WTC11 (cell line): ENCODE measurements at regions not wholly inside any gene's neighbourhood (a gene's known extent, or its start where the extent isn't known, plus 50 kb on each side); places are given as distances from the start of the nearest gene placed in this dataset.
A peak's percentile ranks its signal among the peaks of the same experiment; 100 is the strongest.

Experiments
- ATAC-seq: fragments of 200-7000 bp; cut with Tn5 transposase; 2 replicates; pipeline ENCODE4 v1.10.0; 2021; ENCODE audit warnings: mild to moderate bottlenecking, moderate library complexity
- CTCF ChIA-PET: fragments of 300-600 bp; sonication (Branson Sonifier 250); formaldehyde crosslinking; loops from one replicate; lab custom pipeline; 2021; ENCODE audit warnings: antibody characterized with exemption; lab: Charles Lee
- POLR2A ChIA-PET: fragments of 350-600 bp; sonication (Branson Sonifier 250); formaldehyde crosslinking; loops from one replicate; lab custom pipeline; 2021; ENCODE audit warnings: antibody characterized with exemption; lab: Charles Lee
- DNase-seq: peaks from one replicate; pipeline ENCODE4 v3.0.0; 2021; ENCODE audit warnings: low spot score
- H3K27ac Mint-ChIP-seq: 2 replicates; pipeline ENCODE4 v1.8.0; 2021; ENCODE audit warnings: mixed read lengths
- H3K27me3 Mint-ChIP-seq: 2 replicates; pipeline ENCODE4 v1.8.0; 2021; ENCODE audit warnings: low read depth, mild to moderate bottlenecking, moderate library complexity, mixed read lengths
- H3K36me3 Mint-ChIP-seq: 2 replicates; pipeline ENCODE4 v1.8.0; 2021; ENCODE audit warnings: mixed read lengths
- H3K4me1 Mint-ChIP-seq: 2 replicates; pipeline ENCODE4 v1.8.0; 2022; ENCODE audit warnings: mixed read lengths
- H3K4me3 Mint-ChIP-seq: 2 replicates; pipeline ENCODE4 v1.8.0; 2021; ENCODE audit warnings: mild to moderate bottlenecking, moderate library complexity, mixed read lengths
- H3K9me3 Mint-ChIP-seq: 2 replicates; pipeline ENCODE4 v1.8.0; 2021; ENCODE audit warnings: mixed read lengths
- CREM ChIP-seq: sonication (generic); formaldehyde crosslinking; IDR thresholded peaks from 2 replicates; pipeline ENCODE4 v1.8.1; 2022; ENCODE audit warnings: mild to moderate bottlenecking, missing genetic modification reagents, moderate library complexity
- ELF4 ChIP-seq: sonication (generic); formaldehyde crosslinking; IDR thresholded peaks from 2 replicates; pipeline ENCODE4 v1.8.1; 2022; ENCODE audit warnings: low read depth, mild to moderate bottlenecking, moderate library complexity, missing genetic modification reagents
- EMX1 ChIP-seq: fragments of 250-450 bp; sonication (Bioruptor Pico); IDR thresholded peaks from 2 replicates; pipeline ENCODE4 v1.8.0; 2021; ENCODE audit warnings: mild to moderate bottlenecking
- ESRRA ChIP-seq: sonication (generic); formaldehyde crosslinking; IDR thresholded peaks from 2 replicates; pipeline ENCODE4 v1.8.1; 2022; ENCODE audit warnings: mild to moderate bottlenecking, missing genetic modification reagents, borderline replicate concordance
- FOXJ3 ChIP-seq: sonication (generic); formaldehyde crosslinking; IDR thresholded peaks from 2 replicates; pipeline ENCODE4 v1.9.0; 2021; ENCODE audit warnings: missing genetic modification reagents, mild to moderate bottlenecking, borderline replicate concordance
- IRF2 ChIP-seq: sonication (generic); formaldehyde crosslinking; IDR thresholded peaks from 2 replicates; pipeline ENCODE4 v1.8.0; 2022; ENCODE audit warnings: low read depth, missing genetic modification reagents, borderline replicate concordance
- MXD4 ChIP-seq: fragments of 250-450 bp; sonication (Bioruptor Pico); IDR thresholded peaks from 2 replicates; pipeline ENCODE4 v1.8.0; 2021; ENCODE audit warnings: mild to moderate bottlenecking, moderate library complexity, borderline replicate concordance
- NR3C1 ChIP-seq: sonication (generic); formaldehyde crosslinking; conservative IDR thresholded peaks from 2 replicates; pipeline ENCODE4 v1.8.1; 2023; ENCODE audit warnings: low read depth, mild to moderate bottlenecking, missing genetic modification reagents
- OVOL2 ChIP-seq: fragments of 250-450 bp; sonication (Bioruptor Pico); IDR thresholded peaks from 2 replicates; pipeline ENCODE4 v1.9.0; 2021; ENCODE audit warnings: mild to moderate bottlenecking, borderline replicate concordance
- SMAD3 ChIP-seq: sonication (generic); formaldehyde crosslinking; IDR thresholded peaks from 2 replicates; pipeline ENCODE4 v1.8.0; 2022; ENCODE audit warnings: missing genetic modification reagents, mild to moderate bottlenecking, borderline replicate concordance
- SP1 ChIP-seq: sonication (generic); formaldehyde crosslinking; conservative IDR thresholded peaks from 2 replicates; pipeline ENCODE4 v1.8.1; 2022; ENCODE audit warnings: missing genetic modification reagents
- STAT6 ChIP-seq: sonication (generic); formaldehyde crosslinking; conservative IDR thresholded peaks from 2 replicates; pipeline ENCODE4 v1.8.1; 2023; ENCODE audit warnings: mild to moderate bottlenecking, low read depth, missing genetic modification reagents, moderate library complexity
- ZNF121 ChIP-seq: sonication (generic); formaldehyde crosslinking; IDR thresholded peaks from 2 replicates; pipeline ENCODE4 v1.8.0; 2023; ENCODE audit warnings: missing genetic modification reagents
- ZNF219 ChIP-seq: sonication (generic); formaldehyde crosslinking; IDR thresholded peaks from 2 replicates; pipeline ENCODE4 v1.8.0; 2023; ENCODE audit warnings: missing genetic modification reagents, mild to moderate bottlenecking, borderline replicate concordance
- TF ChIP-seq, protein P1 (sequence below): sonication (generic); formaldehyde crosslinking; IDR thresholded peaks from 2 replicates; pipeline ENCODE4 v1.8.0; 2023; ENCODE audit warnings: missing genetic modification reagents, mild to moderate bottlenecking, borderline replicate concordance
- TF ChIP-seq, protein P2 (sequence below): fragments of 250-450 bp; sonication (Bioruptor Pico); IDR thresholded peaks from 2 replicates; pipeline ENCODE4 v1.9.0; 2021; ENCODE audit warnings: mild to moderate bottlenecking
- TF ChIP-seq, protein P3 (sequence below): sonication (generic); formaldehyde crosslinking; IDR thresholded peaks from 2 replicates; pipeline ENCODE4 v1.8.1; 2023; ENCODE audit warnings: mild to moderate bottlenecking, missing genetic modification reagents

- TF ChIP-seq SMAD3 (CRISPR knock-in tag) (no peak), OVOL2 (CRISPR knock-in tag) (no peak), NR3C1 (no peak), EMX1 (CRISPR knock-in tag) (no peak), IRF2 (CRISPR knock-in tag) (no peak), ZNF219 (CRISPR knock-in tag) (no peak), SP1 (CRISPR knock-in tag) (no peak), MXD4 (CRISPR knock-in tag) (no peak)
- TF ChIP-seq, protein P1, sequence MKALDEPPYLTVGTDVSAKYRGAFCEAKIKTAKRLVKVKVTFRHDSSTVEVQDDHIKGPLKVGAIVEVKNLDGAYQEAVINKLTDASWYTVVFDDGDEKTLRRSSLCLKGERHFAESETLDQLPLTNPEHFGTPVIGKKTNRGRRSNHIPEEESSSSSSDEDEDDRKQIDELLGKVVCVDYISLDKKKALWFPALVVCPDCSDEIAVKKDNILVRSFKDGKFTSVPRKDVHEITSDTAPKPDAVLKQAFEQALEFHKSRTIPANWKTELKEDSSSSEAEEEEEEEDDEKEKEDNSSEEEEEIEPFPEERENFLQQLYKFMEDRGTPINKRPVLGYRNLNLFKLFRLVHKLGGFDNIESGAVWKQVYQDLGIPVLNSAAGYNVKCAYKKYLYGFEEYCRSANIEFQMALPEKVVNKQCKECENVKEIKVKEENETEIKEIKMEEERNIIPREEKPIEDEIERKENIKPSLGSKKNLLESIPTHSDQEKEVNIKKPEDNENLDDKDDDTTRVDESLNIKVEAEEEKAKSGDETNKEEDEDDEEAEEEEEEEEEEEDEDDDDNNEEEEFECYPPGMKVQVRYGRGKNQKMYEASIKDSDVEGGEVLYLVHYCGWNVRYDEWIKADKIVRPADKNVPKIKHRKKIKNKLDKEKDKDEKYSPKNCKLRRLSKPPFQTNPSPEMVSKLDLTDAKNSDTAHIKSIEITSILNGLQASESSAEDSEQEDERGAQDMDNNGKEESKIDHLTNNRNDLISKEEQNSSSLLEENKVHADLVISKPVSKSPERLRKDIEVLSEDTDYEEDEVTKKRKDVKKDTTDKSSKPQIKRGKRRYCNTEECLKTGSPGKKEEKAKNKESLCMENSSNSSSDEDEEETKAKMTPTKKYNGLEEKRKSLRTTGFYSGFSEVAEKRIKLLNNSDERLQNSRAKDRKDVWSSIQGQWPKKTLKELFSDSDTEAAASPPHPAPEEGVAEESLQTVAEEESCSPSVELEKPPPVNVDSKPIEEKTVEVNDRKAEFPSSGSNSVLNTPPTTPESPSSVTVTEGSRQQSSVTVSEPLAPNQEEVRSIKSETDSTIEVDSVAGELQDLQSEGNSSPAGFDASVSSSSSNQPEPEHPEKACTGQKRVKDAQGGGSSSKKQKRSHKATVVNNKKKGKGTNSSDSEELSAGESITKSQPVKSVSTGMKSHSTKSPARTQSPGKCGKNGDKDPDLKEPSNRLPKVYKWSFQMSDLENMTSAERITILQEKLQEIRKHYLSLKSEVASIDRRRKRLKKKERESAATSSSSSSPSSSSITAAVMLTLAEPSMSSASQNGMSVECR (CRISPR knock-in tag), result no peak
Measured at GRCh38 chr9:105147110-105147871, 97.2 kb upstream of the SLC44A1 start (continued).

- DNase-seq (peak; percentile 48), ATAC-seq (peak; percentile 100)
- TF ChIP-seq FOXJ3 (CRISPR knock-in tag) (no peak), ZNF121 (CRISPR knock-in tag) (peak; percentile 27; the same call in 1 of the 2 replicates)
- Mint-ChIP-seq H3K4me3 (no peak overlapping the region), H3K27ac (no peak overlapping the region), H3K36me3 (no peaks in the 10 kb centered on the region), H3K27me3 (no peaks in the 10 kb centered on the region; the same call in 1 of the 2 replicates), H3K4me1 (peaks cover 9% of the 10 kb centered on the region), H3K9me3 (no peaks in the 10 kb centered on the region)
- ChIA-PET CTCF (interaction anchor here (0.6 to 1.5 kb wide), 9 partner anchors 9 to 401 kb away, joined by 3 to 13 read pairs (median 4); partner anchors contain the start of genes ABCA1 and NIPSNAP3A), POLR2A (no interaction called here)
Measured at GRCh38 chr9:105148328-105149006, 96.0 kb upstream of the SLC44A1 start.

- POLR2A ChIA-PET, result no interaction called here
- H3K36me3 Mint-ChIP-seq, result no peaks in the 10 kb centered on the region
- no peaks in the 10 kb centered on the region; the same call in 1 of the 2 replicates for H3K27me3 Mint-ChIP-seq
- DNase-seq (no peak), ATAC-seq (no peak)
- no peak overlapping the region for H3K27ac Mint-ChIP-seq
- H3K4me3 Mint-ChIP-seq, result no peak overlapping the region
- no peaks in the 10 kb centered on the region for H3K9me3 Mint-ChIP-seq
- CTCF ChIA-PET, result no interaction called here
- TF ChIP-seq CREM (no peak), STAT6 (CRISPR knock-in tag) (no peak), ESRRA (CRISPR knock-in tag) (no peak), ELF4 (CRISPR knock-in tag) (no peak)
- TF ChIP-seq, protein P2, sequence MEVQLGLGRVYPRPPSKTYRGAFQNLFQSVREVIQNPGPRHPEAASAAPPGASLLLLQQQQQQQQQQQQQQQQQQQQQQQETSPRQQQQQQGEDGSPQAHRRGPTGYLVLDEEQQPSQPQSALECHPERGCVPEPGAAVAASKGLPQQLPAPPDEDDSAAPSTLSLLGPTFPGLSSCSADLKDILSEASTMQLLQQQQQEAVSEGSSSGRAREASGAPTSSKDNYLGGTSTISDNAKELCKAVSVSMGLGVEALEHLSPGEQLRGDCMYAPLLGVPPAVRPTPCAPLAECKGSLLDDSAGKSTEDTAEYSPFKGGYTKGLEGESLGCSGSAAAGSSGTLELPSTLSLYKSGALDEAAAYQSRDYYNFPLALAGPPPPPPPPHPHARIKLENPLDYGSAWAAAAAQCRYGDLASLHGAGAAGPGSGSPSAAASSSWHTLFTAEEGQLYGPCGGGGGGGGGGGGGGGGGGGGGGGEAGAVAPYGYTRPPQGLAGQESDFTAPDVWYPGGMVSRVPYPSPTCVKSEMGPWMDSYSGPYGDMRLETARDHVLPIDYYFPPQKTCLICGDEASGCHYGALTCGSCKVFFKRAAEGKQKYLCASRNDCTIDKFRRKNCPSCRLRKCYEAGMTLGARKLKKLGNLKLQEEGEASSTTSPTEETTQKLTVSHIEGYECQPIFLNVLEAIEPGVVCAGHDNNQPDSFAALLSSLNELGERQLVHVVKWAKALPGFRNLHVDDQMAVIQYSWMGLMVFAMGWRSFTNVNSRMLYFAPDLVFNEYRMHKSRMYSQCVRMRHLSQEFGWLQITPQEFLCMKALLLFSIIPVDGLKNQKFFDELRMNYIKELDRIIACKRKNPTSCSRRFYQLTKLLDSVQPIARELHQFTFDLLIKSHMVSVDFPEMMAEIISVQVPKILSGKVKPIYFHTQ (CRISPR knock-in tag), result no peak
- TF ChIP-seq, protein P3, sequence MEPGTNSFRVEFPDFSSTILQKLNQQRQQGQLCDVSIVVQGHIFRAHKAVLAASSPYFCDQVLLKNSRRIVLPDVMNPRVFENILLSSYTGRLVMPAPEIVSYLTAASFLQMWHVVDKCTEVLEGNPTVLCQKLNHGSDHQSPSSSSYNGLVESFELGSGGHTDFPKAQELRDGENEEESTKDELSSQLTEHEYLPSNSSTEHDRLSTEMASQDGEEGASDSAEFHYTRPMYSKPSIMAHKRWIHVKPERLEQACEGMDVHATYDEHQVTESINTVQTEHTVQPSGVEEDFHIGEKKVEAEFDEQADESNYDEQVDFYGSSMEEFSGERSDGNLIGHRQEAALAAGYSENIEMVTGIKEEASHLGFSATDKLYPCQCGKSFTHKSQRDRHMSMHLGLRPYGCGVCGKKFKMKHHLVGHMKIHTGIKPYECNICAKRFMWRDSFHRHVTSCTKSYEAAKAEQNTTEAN (CRISPR knock-in tag), result no peak
- H3K4me1 Mint-ChIP-seq, result peaks cover 9% of the 10 kb centered on the region
Measured at GRCh38 chr9:105150991-105151685, 93.3 kb upstream of the SLC44A1 start.
